ENCODE measurements at regions not wholly inside any gene's neighbourhood (a gene's known extent, or its start where the extent isn't known, plus 50 kb on each side); places are given as distances from the start of the nearest gene placed in this dataset.
"Not testable (repeated sequence)": the region's sequence is repeated elsewhere in the genome, so short reads cannot be mapped to it uniquely, and the experiment has no call there.

GRCh38 chr18:1746131-1746530 is 825.2 kb downstream of the METTL4 start:
- no peak for DNase-seq

GRCh38 chr18:1751249-1751648 is 820.1 kb downstream of the METTL4 start:
- no peak for DNase-seq

- DNase-seq, result no peak
Observed at GRCh38 chr18:1760901-1761300, 810.4 kb downstream of the METTL4 start.

DNA sequence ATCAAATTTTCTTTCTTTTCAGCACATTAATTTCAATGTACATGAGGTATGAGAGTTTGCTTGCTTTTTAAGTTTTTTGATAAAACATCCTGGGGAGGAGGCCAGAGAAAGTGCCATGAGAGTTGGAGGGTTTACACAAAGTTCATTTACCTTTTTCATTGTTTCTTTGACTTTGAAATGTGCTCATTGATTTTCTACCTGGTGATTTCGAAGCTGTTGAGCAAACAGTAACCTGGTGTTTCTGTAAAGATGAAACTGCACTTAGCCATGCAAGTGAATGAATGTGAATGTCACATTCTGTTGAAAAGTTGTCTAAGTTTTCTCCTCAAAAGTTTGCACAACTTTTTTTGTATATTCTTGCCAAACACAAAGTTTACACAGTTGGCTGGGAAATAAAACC is 797.0 kb downstream of the METTL4 start:
- DNase-seq, result no peak

GRCh38 chr18:1777843-1778242 is 793.5 kb downstream of the METTL4 start:
- DNase-seq, result no peak

DNA sequence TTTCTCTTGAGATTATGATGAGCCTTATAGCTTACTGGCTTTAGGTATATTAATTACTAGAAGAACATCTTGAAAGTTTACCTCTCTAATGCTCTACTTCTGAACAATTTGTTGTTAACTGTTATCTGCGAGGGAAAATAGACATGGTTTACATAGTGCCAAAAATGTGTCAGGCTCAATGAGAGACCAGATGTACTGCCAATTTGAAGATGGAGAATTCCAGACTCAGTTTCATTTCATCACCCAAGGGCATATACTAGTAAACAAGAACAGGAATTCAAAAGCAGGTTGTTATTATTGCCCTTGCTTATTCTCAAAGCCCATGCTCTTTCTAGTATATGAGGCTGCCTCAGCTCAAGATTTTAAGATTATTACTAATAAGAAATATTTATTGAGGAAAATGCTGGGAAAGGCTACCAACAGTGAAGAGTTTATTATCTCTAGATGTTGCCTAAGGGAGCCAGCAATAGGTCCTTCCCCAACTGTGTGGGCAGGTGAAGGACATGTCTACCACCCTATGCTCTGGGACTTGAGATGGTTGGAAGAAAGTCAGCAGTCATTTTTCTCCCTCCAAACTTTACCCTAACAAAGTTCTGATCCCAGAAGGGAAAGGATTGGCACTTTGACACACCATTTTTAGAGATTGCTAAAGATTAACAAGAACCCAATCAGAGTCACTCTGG is 792.7 kb downstream of the METTL4 start:
- no peak for DNase-seq

DNA sequence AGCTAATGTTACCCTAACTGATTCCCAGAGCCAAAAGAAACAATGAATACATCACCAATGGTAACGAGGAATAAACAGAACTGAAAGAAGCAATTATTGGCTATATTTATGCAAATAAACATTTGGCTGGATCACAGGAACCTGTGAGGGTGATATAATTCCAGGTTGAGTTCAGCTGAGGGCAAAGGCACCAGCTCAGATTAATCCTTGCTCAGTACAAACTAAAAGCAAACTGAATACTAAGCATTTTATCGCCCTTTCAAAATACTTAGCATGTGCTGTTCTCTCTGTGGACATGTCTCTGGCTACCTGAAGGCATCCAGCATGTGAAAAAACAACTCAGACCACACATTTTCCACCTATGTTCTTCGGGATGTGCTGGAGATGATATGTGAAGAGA is 791.7 kb downstream of the METTL4 start:
- DNase-seq, result no peak

DNA sequence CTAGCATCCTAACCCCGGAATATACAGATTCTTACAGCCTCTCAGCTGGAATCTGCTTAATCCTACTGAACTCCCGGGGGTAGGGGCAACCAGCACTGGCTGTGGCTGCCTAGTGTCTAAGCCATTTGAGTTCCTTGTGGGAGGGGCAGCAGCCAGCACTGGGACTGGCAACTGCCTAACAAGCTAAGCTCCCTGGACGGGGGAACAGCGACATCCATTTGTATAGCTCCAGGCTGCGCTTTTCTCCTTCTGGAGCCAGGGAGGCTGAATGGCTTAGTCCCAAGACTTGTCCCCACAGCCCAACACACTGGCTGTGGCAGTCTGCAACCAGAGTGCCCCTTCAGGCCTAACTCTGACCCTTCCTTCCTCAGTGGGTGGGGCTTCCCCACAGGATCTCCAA is 787.2 kb downstream of the METTL4 start:
- DNase-seq, result no peak

- not testable (repeated sequence) for DNase-seq
Observed at GRCh38 chr18:1785980-1786379, 785.3 kb downstream of the METTL4 start.

- DNase-seq, result no peak
Observed at GRCh38 chr18:1796636-1797035, 774.7 kb downstream of the METTL4 start.

DNA sequence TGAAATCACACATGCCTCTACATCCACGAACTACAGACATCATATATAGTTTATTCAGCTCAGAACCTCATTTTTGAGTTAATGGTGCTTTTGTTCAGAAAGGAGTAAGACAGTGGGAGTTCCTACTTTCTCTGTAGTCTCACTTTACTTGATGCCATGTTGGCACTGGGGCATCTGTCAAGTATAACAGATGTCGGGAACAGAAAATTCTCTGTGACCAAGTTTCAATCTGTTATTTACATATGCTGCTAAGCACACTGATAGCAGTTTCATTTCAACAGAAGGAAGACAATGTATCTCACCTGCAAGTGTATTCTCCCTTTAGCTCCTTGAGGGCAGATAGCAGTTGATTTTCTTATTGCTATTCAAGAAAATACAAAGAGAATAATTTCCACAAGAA is 774.1 kb downstream of the METTL4 start:
- no peak for DNase-seq

GRCh38 chr18:1805521-1805920 is 765.8 kb downstream of the METTL4 start:
- no peak for DNase-seq

GRCh38 chr18:1806884-1807615 is 764.3 kb downstream of the METTL4 start:
- DNase-seq, result no peak

GRCh38 chr18:1811282-1811681 is 760.0 kb downstream of the METTL4 start:
- no peak for DNase-seq

DNA sequence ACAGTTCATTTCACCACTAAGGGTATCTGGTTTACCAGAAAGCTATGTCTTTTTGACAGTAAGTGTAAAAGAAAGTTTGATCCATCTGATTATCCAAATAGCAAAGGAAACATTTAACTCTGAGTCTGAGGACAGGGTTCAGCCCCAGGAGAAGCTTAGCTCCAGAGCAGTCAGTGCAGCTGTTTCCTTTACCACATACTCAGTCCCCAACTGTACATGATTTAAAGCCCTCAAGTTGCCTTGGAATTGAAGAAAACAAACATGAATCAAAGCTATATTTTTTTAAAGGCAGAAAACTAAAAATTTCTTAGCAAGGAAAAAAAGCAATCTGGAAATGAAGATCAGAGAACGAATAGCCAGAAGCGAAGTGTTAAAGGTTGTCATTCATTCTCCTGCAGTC is 746.0 kb downstream of the METTL4 start:
- DNase-seq, result no peak

- no peak for DNase-seq
Observed at GRCh38 chr18:1840878-1841277, 730.4 kb downstream of the METTL4 start.

DNA sequence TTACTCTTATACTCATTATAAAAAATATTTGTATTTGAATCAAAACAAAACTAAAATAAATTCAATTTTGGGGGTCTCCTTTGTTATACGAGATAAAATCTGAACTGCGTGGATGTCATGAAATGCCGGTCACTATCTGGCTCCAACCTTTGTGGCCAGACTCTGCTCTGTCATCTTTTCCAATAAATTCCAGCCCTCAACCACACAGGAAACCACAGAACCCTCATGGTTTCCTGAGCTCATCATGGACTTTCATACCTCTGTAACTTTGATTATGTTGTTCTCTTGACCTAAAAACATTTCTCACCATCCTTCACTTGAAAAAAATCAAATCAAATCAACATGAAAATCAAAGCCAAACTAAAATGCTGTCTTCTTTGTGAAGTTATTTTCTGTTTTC is 724.7 kb downstream of the METTL4 start:
- no peak for DNase-seq

DNA sequence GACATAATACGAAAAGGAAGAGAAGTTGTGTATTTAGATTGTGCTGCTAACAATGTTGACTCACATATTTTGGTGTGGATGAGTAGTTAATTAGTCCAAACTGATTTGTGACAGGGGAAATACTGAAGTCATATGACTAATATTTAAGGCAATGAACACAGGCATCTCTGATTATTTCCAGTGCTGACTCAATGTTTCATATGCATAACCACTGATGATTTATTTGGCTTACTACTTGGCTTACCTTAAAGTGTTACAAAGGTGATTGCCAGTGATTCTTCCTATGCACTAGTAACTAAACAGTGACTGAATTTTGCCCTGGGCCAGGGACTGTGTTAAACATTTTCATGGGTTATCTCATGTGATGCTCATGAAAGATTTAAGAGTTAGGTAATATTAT is 722.6 kb downstream of the METTL4 start:
- no peak for DNase-seq

DNA sequence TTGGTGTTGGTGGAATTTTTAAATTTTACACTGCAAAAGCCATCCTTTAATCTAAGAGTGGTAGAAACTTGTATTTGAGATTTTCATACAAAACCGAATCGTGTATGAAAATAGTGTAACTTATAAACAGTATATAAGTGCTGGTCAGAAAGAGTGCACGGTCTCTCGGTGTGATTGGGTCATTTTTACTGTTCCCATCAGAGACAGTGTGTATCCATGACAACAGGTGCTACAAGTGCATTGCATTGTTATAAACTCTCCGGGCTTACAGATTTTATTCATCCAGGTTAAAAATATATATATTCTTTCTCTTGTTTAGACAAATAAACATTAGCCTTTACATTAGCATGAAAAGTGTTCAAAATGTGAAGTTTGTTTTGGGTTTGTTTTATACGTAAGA is 721.9 kb downstream of the METTL4 start:
- no peak for DNase-seq

- not testable (repeated sequence) for DNase-seq
Observed at GRCh38 chr18:1857281-1857680, 714.0 kb downstream of the METTL4 start.

- DNase-seq, result no peak
Observed at GRCh38 chr18:1861473-1861872, 709.8 kb downstream of the METTL4 start.

DNA sequence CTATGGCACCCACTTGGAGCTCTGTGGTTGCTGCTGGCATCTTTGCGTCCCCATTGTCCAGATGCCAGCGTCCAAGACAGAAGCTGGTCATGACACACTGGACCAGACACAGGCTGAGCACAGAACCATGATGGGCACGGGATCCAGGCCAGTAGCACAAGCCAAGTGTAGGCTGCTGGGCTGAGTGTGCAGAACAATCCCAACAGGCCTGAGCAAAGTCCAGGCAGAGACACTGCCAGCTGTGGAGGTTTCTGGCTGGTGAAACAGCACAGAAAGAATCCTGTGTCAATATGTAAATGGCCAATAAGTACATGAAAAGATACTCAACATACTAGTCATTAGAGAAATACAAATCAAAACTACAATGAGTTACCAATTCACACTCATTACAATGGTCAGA is 705.4 kb downstream of the METTL4 start:
- no peak for DNase-seq

DNA sequence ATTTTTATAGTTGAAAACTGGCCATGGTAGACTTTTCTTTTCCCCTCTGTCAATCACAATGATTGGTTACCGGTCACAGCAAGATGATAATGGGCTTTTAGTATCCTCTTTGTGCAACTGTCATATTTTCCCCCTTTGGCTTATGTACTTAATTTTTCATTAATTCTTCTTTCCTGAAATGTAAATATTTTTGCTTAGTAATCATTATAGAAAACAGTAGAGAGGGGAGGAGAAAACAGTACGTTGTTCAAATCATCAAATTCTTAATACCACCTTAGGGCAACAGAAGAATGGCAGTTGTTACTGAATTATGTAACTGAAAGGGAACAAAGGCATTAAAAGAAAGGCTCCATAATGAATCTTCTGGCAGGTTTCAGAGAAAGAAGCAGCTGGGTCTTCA is 699.0 kb downstream of the METTL4 start:
- DNase-seq, result no peak

- DNase-seq, result no peak
Observed at GRCh38 chr18:1875219-1875618, 696.1 kb downstream of the METTL4 start.

DNA sequence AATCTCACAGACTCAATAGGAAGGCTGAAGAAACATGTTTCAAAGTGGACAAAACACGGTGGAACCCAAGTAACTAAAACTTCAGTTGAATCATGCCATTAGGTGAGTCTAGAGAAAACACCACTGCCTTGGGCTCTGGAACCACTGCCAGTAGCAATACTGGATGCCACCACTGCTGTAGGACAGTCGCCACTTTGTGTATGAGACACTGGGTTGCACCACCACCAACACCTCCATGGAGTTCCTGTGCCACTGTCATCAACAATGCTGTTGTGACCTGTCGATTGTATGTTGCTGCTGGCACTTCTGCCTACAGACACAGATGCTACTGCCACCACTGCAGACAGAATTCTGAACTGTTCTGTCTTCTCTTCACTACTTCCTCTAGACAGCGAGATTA is 686.7 kb downstream of the METTL4 start:
- DNase-seq, result no peak
